ENCODE measurements at regions not wholly inside any gene's neighbourhood (a gene's known extent, or its start where the extent isn't known, plus 50 kb on each side); places are given as distances from the start of the nearest gene placed in this dataset.

GRCh38 chr4:184950117-184950830, 68.0 kb upstream of the HELT start:
- H3K4me3 ChIP-seq (ENCODE audit: low read length): no peak overlapping the region
- TF ChIP-seq ZNF274 (IDR thresholded peaks at IDR 0.05; ENCODE audit: low read depth, low read length): no peak

DNA sequence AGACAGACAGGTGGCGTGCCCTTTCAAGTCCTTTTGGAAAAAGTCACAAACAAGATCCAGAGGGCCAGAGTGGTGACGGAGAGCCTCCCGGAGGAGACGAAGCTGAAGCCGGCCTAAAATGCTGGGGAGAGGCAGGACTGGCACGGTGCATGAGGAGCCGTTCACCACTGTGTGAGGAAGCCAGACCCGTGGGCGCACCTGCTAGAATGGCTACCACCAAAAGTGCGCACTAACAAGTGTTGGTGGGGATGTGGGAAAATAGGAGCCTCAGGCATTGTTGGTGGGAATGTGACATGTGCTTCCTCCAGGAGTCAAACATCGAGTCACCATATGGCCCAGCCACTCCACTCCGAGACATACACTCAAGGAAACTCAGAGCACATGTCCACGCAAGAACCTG, 67.4 kb upstream of the HELT start:
- no peak overlapping the region for H3K4me3 ChIP-seq (ENCODE audit: low read length)
- no peak for TF ChIP-seq ZNF274 (IDR thresholded peaks at IDR 0.05; ENCODE audit: low read depth, low read length)

DNA sequence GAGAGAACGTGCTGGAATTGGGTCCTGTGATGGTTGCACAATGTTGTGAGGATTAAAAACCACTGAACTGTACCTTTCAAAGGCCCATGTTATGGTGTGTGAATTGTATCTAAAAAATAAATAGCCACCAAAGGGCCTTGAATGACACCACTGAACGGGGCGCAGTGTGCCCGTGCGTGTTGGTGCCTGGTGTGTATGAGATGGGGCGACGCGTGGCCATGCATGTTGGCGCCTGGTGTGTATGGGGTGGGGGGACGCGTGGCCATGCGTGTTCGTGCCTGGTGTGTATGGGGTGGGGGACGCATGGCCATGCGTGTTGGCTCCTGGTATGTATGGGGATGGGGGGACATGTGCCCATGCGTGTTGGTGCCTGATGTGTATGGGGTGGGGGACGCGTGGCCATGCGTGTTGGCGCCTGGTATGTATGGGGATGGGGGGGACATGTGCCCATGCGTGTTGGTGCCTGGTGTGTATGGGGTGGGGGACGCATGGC, 66.6 kb upstream of the HELT start:
- H3K4me3 ChIP-seq (ENCODE audit: low read length): no peak overlapping the region
- no peak for TF ChIP-seq ZNF274 (IDR thresholded peaks at IDR 0.05; ENCODE audit: low read depth, low read length)

GRCh38 chr4:184952522-184952921, 65.8 kb upstream of the HELT start:
- no peak overlapping the region for H3K4me3 ChIP-seq (ENCODE audit: low read length)
- no peak for TF ChIP-seq ZNF274 (IDR thresholded peaks at IDR 0.05; ENCODE audit: low read depth, low read length)

DNA sequence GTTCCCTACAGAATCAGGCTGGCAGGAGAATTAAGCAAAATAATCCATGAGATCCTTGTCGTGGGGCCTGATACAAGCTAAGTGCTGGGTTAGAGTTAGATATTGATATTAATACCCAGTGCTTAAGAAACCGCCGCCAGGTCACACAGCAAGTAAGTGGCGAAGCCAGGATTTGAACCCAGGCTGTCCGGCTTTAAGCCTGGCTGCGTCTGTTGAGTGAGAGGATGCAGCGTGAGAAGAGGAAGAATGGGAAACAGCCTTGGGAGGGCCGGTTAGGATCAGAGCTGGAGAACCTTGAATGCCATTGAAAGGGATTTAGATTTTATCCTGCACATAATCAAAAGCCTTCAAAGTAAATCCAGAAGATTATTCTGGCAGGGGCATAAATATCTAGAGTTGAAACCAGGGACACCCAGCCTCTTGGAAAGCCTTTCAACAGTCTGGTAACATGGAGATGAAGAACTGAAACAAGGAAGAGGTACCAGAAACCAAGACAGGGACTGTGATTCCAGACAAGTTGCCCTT, 64.8 kb upstream of the HELT start:
- H3K4me3 ChIP-seq (ENCODE audit: low read length): no peak overlapping the region
- TF ChIP-seq ZNF274 (IDR thresholded peaks at IDR 0.05; ENCODE audit: low read depth, low read length): no peak

GRCh38 chr4:184953971-184954370, 64.3 kb upstream of the HELT start:
- TF ChIP-seq ZNF274 (IDR thresholded peaks at IDR 0.05; ENCODE audit: low read depth, low read length): no peak
- no peak overlapping the region for H3K4me3 ChIP-seq (ENCODE audit: low read length)

DNA sequence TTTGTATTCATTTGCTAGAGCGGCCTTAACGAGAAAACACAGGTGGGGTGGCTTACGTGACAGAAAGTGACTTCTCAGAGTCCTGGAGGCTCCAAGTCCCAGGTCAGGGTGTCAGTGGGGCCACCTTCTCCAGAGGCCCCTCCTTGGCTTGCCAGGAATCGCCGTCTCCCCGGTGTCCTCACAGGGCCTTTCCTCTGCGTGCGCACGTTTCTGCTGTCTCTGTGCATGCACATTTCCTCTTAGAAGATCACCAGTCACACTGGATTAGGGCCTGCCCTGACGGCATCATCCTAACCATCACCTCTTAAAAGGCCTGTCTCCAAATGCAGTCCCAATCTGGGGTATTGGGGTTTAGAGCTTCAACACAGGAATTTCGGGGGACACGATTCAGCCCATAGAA, 63.8 kb upstream of the HELT start:
- TF ChIP-seq ZNF274 (IDR thresholded peaks at IDR 0.05; ENCODE audit: low read depth, low read length): no peak
- H3K4me3 ChIP-seq (ENCODE audit: low read length): no peak overlapping the region

DNA sequence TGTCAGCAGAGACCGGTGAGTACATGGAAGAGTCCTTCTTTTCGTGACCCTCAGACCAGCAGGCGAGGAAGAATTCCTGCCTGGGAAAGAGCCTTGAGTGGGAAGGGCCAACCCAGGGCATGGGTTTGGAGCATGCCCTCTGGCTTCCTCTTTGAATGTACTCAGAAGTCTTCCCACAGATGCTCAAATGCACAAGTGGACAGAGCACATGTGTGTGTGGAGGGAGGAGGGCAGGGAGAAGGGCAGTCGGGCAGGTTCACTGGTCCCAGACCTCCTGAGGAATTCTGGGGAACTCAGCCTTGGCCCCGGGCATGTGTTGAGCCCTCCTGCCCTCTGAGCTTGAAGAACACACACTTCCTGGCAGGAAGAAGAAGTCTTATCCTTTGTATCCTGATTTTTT, 63.2 kb upstream of the HELT start:
- no peak overlapping the region for H3K4me3 ChIP-seq (ENCODE audit: low read length)
- TF ChIP-seq ZNF274 (IDR thresholded peaks at IDR 0.05; ENCODE audit: low read depth, low read length): no peak

- H3K4me3 ChIP-seq (ENCODE audit: low read length): no peak overlapping the region
These were observed 62.7 kb upstream of the HELT start for GRCh38 chr4:184955636-184956035.

DNA sequence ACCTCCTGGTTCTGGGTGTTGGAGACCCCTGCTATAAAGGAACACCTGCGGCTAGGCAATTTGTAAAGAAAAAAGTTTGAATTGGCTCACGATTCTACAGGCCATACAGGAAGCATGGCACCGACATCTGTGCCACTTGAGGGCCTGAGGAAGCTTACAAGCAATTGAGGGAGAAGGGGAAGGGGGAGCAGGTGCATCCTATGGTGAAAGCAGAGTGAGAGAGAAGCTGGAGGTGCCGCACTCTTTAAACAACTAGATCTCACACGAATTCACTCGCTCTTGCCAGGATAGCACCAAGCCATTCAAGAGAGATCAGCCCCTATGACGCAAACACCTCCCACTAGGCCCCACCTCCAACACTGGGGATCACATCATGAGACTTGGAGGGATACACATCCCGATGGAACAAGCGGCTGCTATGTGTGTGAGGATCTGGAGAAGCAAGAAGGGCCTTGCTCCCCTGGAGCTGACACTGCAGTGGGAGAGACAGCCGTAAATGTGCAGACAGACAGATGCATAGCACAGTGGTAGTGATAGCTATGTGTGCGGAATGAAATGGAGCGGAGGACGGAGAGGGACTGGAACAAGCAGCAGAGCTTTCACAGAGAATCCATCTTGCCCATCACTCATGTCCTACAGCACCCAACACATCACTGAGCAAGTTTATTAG, 60.7 kb upstream of the HELT start:
- TF ChIP-seq ZNF274 (IDR thresholded peaks at IDR 0.05; ENCODE audit: low read depth, low read length): no peak
- no peak overlapping the region for H3K4me3 ChIP-seq (ENCODE audit: low read length)

More at GRCh38 chr4:184955636-184956035, 62.7 kb upstream of the HELT start:
- TF ChIP-seq ZNF274 (IDR thresholded peaks at IDR 0.05; ENCODE audit: low read depth, low read length): no peak

DNA sequence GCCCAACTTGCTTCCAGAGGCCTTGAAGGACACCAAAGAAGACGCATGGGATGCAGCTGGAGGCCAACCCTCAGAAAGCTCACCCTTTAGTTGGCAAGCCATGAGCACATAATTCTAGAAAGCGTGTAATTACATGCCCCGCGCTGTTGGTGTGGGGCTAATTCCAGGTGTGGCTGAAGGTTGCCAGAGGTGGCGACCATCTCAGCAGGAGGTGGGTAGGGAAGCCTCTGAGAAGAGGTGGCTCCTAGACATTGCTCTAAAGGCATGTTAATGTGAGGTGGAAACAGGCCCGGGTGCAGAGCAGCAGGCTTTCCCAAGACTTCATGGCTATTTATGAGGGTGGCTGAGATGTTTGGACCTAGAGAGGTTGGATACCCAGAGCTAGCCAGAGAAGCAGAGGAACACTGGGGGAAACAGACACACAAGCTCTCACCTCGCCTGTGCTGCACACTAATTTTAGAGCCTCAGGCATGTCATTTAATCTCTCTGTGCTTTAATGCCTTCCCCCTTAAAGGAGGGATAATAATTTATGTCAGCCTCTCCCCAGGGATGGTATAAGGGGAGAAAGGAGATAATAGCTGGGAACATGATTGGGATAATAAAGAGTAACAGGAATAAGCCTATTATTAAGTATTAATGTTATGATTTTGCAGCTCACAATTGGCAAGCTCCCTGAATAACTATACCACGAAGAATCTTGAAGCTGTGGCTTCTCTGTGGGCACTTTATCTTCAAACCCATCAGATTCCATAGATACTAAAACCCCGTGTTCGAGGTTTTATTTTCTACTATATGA, 60.0 kb upstream of the HELT start:
- no peak for TF ChIP-seq ZNF274 (IDR thresholded peaks at IDR 0.05; ENCODE audit: low read depth, low read length)
- no peak overlapping the region for H3K4me3 ChIP-seq (ENCODE audit: low read length)

DNA sequence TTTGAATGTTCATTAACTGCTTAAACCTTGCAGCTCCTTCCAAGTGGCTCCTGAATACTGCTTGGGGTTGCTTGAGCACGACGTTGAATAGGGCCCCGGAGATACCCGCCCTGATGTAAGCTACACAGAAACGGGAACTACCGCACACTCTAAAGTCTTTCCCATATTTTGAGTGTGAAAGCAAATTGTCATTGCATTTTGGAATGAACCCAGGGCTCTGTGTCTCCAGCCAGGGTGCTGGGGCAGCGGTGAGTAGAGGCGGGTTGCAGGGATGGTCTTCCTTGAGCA, 59.4 kb upstream of the HELT start:
- TF ChIP-seq ZNF274 (IDR thresholded peaks at IDR 0.05; ENCODE audit: low read depth, low read length): no peak
- H3K4me3 ChIP-seq (ENCODE audit: low read length): no peak overlapping the region

DNA sequence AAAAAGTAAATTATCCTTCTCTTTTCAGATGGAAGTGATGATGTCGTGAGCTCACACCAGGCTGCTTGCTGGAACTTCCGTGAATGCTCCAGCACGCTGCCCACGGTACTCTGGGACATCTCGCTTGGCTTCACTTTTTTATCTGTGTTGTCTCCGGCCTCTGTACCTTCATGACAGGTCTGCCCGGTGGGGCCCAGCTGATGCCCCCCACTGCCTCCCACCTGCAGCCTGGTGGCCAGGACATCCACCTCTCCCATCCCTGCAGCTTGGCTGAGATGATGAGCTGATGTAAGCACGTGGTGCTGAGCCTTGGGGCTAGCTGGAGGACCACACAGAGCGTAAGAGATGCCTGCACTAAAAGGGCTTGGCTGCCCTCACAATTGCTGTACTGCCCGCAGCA, 59.0 kb upstream of the HELT start:
- no peak overlapping the region for H3K4me3 ChIP-seq (ENCODE audit: low read length)
- no peak for TF ChIP-seq ZNF274 (IDR thresholded peaks at IDR 0.05; ENCODE audit: low read depth, low read length)

GRCh38 chr4:184959786-184960185, 58.5 kb upstream of the HELT start:
- no peak overlapping the region for H3K4me3 ChIP-seq (ENCODE audit: low read length)
- TF ChIP-seq ZNF274 (IDR thresholded peaks at IDR 0.05; ENCODE audit: low read depth, low read length): no peak
